Neural progenitor cell (in vitro differentiated cells): ENCODE measurements at regions not wholly inside any gene's neighbourhood (a gene's known extent, or its start where the extent isn't known, plus 50 kb on each side); places are given as distances from the start of the nearest gene placed in this dataset.

ENCODE experiments used
- DNase-seq: peaks from one replicate; pipeline ENCODE4 v3.0.0-alpha.2; 2016; ENCODE audit warnings: low spot score
- H2AFZ ChIP-seq: fragments of 200-600 bp; sonication (generic); replicated peaks from 2 replicates; pipeline ENCODE4 v1.6.1; 2016; ENCODE audit warnings: antibody characterized with exemption
- H3F3A ChIP-seq: fragments of 200-600 bp; sonication (generic); 2 replicates; pipeline ENCODE4 v1.6.1; 2016; ENCODE audit warnings: antibody characterized with exemption, low read depth
- H3K27ac ChIP-seq: fragments of 200-600 bp; sonication (generic); 2 replicates; pipeline ENCODE4 v1.5.1; 2016; ENCODE audit warnings: mild to moderate bottlenecking
- H3K27me3 ChIP-seq: fragments of 200-600 bp; sonication (generic); 2 replicates; pipeline ENCODE4 v1.6.1; 2016; ENCODE audit warnings: mild to moderate bottlenecking, moderate library complexity
- H3K36me3 ChIP-seq: fragments of 200-600 bp; sonication (generic); 2 replicates; pipeline ENCODE4 v1.5.1; 2016
- H3K4me1 ChIP-seq: fragments of 200-600 bp; sonication (generic); 2 replicates; pipeline ENCODE4 v1.6.1; 2016; ENCODE audit warnings: mixed run types
- H3K4me2 ChIP-seq: fragments of 200-600 bp; sonication (generic); 2 replicates; pipeline ENCODE4 v1.6.1; 2016
- H3K4me3 ChIP-seq: fragments of 200-600 bp; sonication (generic); 2 replicates; pipeline ENCODE4 v1.5.1; 2016
- H3K79me2 ChIP-seq: fragments of 200-600 bp; sonication (generic); 2 replicates; pipeline ENCODE4 v1.6.1; 2016; ENCODE audit warnings: low read depth
- H3K9ac ChIP-seq: fragments of 200-600 bp; sonication (generic); 2 replicates; pipeline ENCODE4 v1.6.1; 2016
- H3K9me3 ChIP-seq: fragments of 200-600 bp; sonication (generic); 2 replicates; pipeline ENCODE4 v1.5.1; 2016; ENCODE audit warnings: low read depth
- H4K20me1 ChIP-seq: fragments of 200-600 bp; sonication (generic); 2 replicates; pipeline ENCODE4 v1.6.1; 2016; ENCODE audit warnings: low read depth
- H3K27ac Mint-ChIP-seq: 3 replicates; pipeline ENCODE4 v1.8.0; 2021; ENCODE audit warnings: mixed read lengths
- H3K27me3 Mint-ChIP-seq: 2 replicates; pipeline ENCODE4 v1.8.0; 2022; ENCODE audit warnings: low read depth, mild to moderate bottlenecking, inconsistent platforms, moderate library complexity, mixed read lengths; ENCODE audit not compliant: insufficient read depth
- H3K36me3 Mint-ChIP-seq: 3 replicates; pipeline ENCODE4 v1.8.0; 2021; ENCODE audit warnings: mixed read lengths
- H3K4me1 Mint-ChIP-seq: 3 replicates; pipeline ENCODE4 v1.8.0; 2021; ENCODE audit warnings: mixed read lengths
- H3K4me3 Mint-ChIP-seq: 3 replicates; pipeline ENCODE4 v1.8.0; 2021; ENCODE audit warnings: mild to moderate bottlenecking, moderate library complexity, mixed read lengths
- H3K9me3 Mint-ChIP-seq: 3 replicates; pipeline ENCODE4 v1.8.0; 2020; ENCODE audit warnings: mixed read lengths
- CTCF ChIP-seq: fragments of 200-600 bp; sonication (generic); IDR thresholded peaks from 2 replicates; pipeline ENCODE4 v1.5.1; 2017; ENCODE audit warnings: antibody characterized with exemption, mild to moderate bottlenecking
- EZH2 ChIP-seq: fragments of 200-600 bp; sonication (generic); IDR thresholded peaks from 2 replicates; pipeline ENCODE4 v1.6.1; 2017; ENCODE audit warnings: antibody characterized with exemption, mild to moderate bottlenecking, moderate library complexity
- EZH2phosphoT487 ChIP-seq: fragments of 200-600 bp; sonication (generic); IDR thresholded peaks from 2 replicates; pipeline ENCODE4 v1.6.1; 2017; ENCODE audit warnings: antibody characterized with exemption

GRCh38 chr13:76725211-76725610, 161.0 kb downstream of the KCTD12 start:
- Histone ChIP-seq H4K20me1 (no peaks in the 10 kb centered on the region), H3K9me3 (no peaks in the 10 kb centered on the region), H3K27me3 (no peaks in the 10 kb centered on the region), H3K4me3 (no peak overlapping the region), H3K4me2 (no peak overlapping the region), H3K36me3 (no peaks in the 10 kb centered on the region), H3K4me1 (no peaks in the 10 kb centered on the region), H2AFZ (no peak overlapping the region), H3F3A (no peaks in the 10 kb centered on the region), H3K79me2 (no peaks in the 10 kb centered on the region), H3K27ac (no peak overlapping the region), H3K9ac (no peak overlapping the region)
- no peak for TF ChIP-seq CTCF
- TF ChIP-seq EZH2phosphoT487: no peak
- no peak for TF ChIP-seq EZH2
- DNase-seq: no peak
- Mint-ChIP-seq H3K9me3 (peaks cover 17% of the 10 kb centered on the region), H3K4me1 (peaks cover 13% of the 10 kb centered on the region), H3K4me3 (no peak overlapping the region), H3K27ac (no peak overlapping the region), H3K27me3 (peaks cover 7% of the 10 kb centered on the region), H3K36me3 (peaks cover 2% of the 10 kb centered on the region)

GRCh38 chr13:76724421-76724820, 161.8 kb downstream of the KCTD12 start:
- H3K4me1 Mint-ChIP-seq: peaks cover 13% of the 10 kb centered on the region
- H3K4me3 ChIP-seq: no peak overlapping the region
- H3K9me3 Mint-ChIP-seq: peaks cover 17% of the 10 kb centered on the region
- H3K9ac ChIP-seq: no peak overlapping the region
- no peak overlapping the region for H2AFZ ChIP-seq
- no peaks in the 10 kb centered on the region for H3K9me3 ChIP-seq
- H3F3A ChIP-seq: no peaks in the 10 kb centered on the region
- DNase-seq: no peak
- H3K4me2 ChIP-seq: no peak overlapping the region
- no peaks in the 10 kb centered on the region for H3K79me2 ChIP-seq
- H3K4me1 ChIP-seq: no peaks in the 10 kb centered on the region
- no peaks in the 10 kb centered on the region for H4K20me1 ChIP-seq
- no peaks in the 10 kb centered on the region for H3K36me3 ChIP-seq
- H3K27ac Mint-ChIP-seq: no peak overlapping the region
- no peak overlapping the region for H3K4me3 Mint-ChIP-seq
- no peak overlapping the region for H3K27ac ChIP-seq
- no peaks in the 10 kb centered on the region for H3K27me3 ChIP-seq
- H3K36me3 Mint-ChIP-seq: peaks cover 2% of the 10 kb centered on the region
- peaks cover 7% of the 10 kb centered on the region for H3K27me3 Mint-ChIP-seq
- TF ChIP-seq CTCF (no peak), EZH2phosphoT487 (no peak), EZH2 (no peak)

GRCh38 chr13:76723551-76724232, 162.5 kb downstream of the KCTD12 start:
- Histone ChIP-seq H3K4me1 (no peaks in the 10 kb centered on the region), H3K79me2 (no peaks in the 10 kb centered on the region), H2AFZ (peak overlapping the region; percentile 27), H3K9ac (no peak overlapping the region), H4K20me1 (no peaks in the 10 kb centered on the region), H3K27me3 (no peaks in the 10 kb centered on the region), H3K36me3 (no peaks in the 10 kb centered on the region), H3K4me3 (no peak overlapping the region), H3K4me2 (no peak overlapping the region), H3K9me3 (no peaks in the 10 kb centered on the region), H3K27ac (no peak overlapping the region), H3F3A (no peaks in the 10 kb centered on the region)
- peaks cover 7% of the 10 kb centered on the region for H3K27me3 Mint-ChIP-seq
- peaks cover 2% of the 10 kb centered on the region for H3K36me3 Mint-ChIP-seq
- H3K27ac Mint-ChIP-seq: no peak overlapping the region
- no peak for TF ChIP-seq CTCF
- no peak for TF ChIP-seq EZH2phosphoT487
- no peak for TF ChIP-seq EZH2
- DNase-seq: peak; percentile 26
- peaks cover 13% of the 10 kb centered on the region for H3K4me1 Mint-ChIP-seq
- H3K9me3 Mint-ChIP-seq: peaks cover 13% of the 10 kb centered on the region
- no peak overlapping the region for H3K4me3 Mint-ChIP-seq
